HEK293T (cell line): ENCODE measurements at regions not wholly inside any gene's neighbourhood (a gene's known extent, or its start where the extent isn't known, plus 50 kb on each side); places are given as distances from the start of the nearest gene placed in this dataset.

ENCODE experiments used
- ELF4 ChIP-seq: fragments of 450-650 bp; IDR thresholded peaks from 2 replicates; pipeline ENCODE4 v1.6.1; 2017; ENCODE audit warnings: antibody characterized with exemption
- FOXA1 ChIP-seq: fragments of 450-650 bp; IDR thresholded peaks from 2 replicates; pipeline ENCODE4 v1.6.1; 2016; ENCODE audit warnings: mild to moderate bottlenecking
- FOXK2 ChIP-seq: fragments of 450-650 bp; IDR thresholded peaks from 2 replicates; pipeline ENCODE4 v1.6.1; 2016; ENCODE audit warnings: mild to moderate bottlenecking
- FOXM1 ChIP-seq: fragments of 450-650 bp; IDR thresholded peaks from 2 replicates; pipeline ENCODE4 v1.6.1; 2017; ENCODE audit warnings: mild to moderate bottlenecking, borderline replicate concordance
- HDGF ChIP-seq: fragments of 450-650 bp; IDR thresholded peaks from 2 replicates; pipeline ENCODE4 v1.6.1; 2017; ENCODE audit warnings: antibody characterized with exemption, borderline replicate concordance
- NFRKB ChIP-seq: fragments of 450-650 bp; IDR thresholded peaks from 2 replicates; pipeline ENCODE4 v1.6.1; 2016; ENCODE audit warnings: mild to moderate bottlenecking, moderate library complexity
- SP1 ChIP-seq: fragments of 450-650 bp; IDR thresholded peaks from 2 replicates; pipeline ENCODE4 v1.6.1; 2017
- SUZ12 ChIP-seq: fragments of 450-650 bp; IDR thresholded peaks from 2 replicates; pipeline ENCODE4 v1.6.1; 2016; ENCODE audit warnings: mild to moderate bottlenecking
- ZNF384 ChIP-seq: fragments of 450-650 bp; IDR thresholded peaks from 2 replicates; pipeline ENCODE4 v1.6.1; 2016

GRCh38 chr1:238112952-238113621, 222.4 kb upstream of the ZP4 start:
- no peak for TF ChIP-seq FOXA1
- no peak for TF ChIP-seq FOXK2
- TF ChIP-seq NFRKB, result no peak
- TF ChIP-seq ZNF384, result no peak
- no peak for TF ChIP-seq SP1
- TF ChIP-seq SUZ12, result no peak
- no peak for TF ChIP-seq HDGF
- TF ChIP-seq FOXM1, result no peak
- no peak for TF ChIP-seq ELF4
